Esophagus (tissue), 2 donors: ENCODE measurements at regions not wholly inside any gene's neighbourhood (a gene's known extent, or its start where the extent isn't known, plus 50 kb on each side); places are given as distances from the start of the nearest gene placed in this dataset.

Experiments used
- H3K27ac ChIP-seq, 2 donors: one replicate each; pipeline ENCODE4 v1.5.1; 2013; ENCODE audit warnings: low read depth in 2 of 2, mild to moderate bottlenecking in 2 of 2, inconsistent platforms in 1 of 2, low read length in 1 of 2, moderate library complexity in 1 of 2
- H3K27me3 ChIP-seq, 2 donors: one replicate each; pipeline ENCODE4 v1.6.1; 2013; ENCODE audit warnings: low read length in 2 of 2, control low read depth in 1 of 2, mild to moderate bottlenecking in 1 of 2; ENCODE audit not compliant: insufficient read depth in 2 of 2, control insufficient read depth in 1 of 2
- H3K36me3 ChIP-seq, 2 donors: one replicate each; pipeline ENCODE4 v1.6.1; 2013; ENCODE audit warnings: low read length in 1 of 2; ENCODE audit not compliant: control insufficient read depth in 2 of 2, insufficient read depth in 2 of 2
- H3K4me1 ChIP-seq, 2 donors: one replicate each; pipeline ENCODE4 v1.6.1; 2013; ENCODE audit warnings: low read length in 1 of 2; ENCODE audit not compliant: control insufficient read depth in 2 of 2, insufficient read depth in 2 of 2
- H3K4me3 ChIP-seq, 2 donors: one replicate each; pipeline ENCODE4 v1.5.1; 2013; ENCODE audit warnings: low read length in 2 of 2, mild to moderate bottlenecking in 2 of 2, low read depth in 1 of 2, moderate library complexity in 1 of 2
- H3K9me3 ChIP-seq, 2 donors: one replicate each; pipeline ENCODE4 v1.6.1; 2013; ENCODE audit warnings: mild to moderate bottlenecking in 2 of 2, low read depth in 1 of 2, low read length in 1 of 2, moderate library complexity in 1 of 2; ENCODE audit not compliant: control insufficient read depth in 2 of 2, insufficient read depth in 1 of 2
- WGBS, 2 donors: extraction: QIAGEN DNeasy Blood & Tissue Kit; methylation state at CpG; one replicate each; pipeline ENCODE4 v1.1.7; 2013; 5-methylcytosine and 5-hydroxymethylcytosine counted together
- donor health status: healthy with polysubstance abuse.
- donor health status: Bipolar disorder and iron deficiency.

- no peak overlapping the region for H3K4me3 ChIP-seq
- H3K27ac ChIP-seq = no peak overlapping the region
- WGBS, 2 donors = 87 to 90% methylated on average over 3 of the region's 3 CpGs
- no peaks in the 10 kb centered on the region for H3K27me3 ChIP-seq
- peaks cover 0 to 3% of the 10 kb centered on the region in 2 donors for H3K4me1 ChIP-seq
- no peaks in the 10 kb centered on the region for H3K36me3 ChIP-seq
- H3K9me3 ChIP-seq = no peaks in the 10 kb centered on the region
Measured at GRCh38 chr6:134690048-134690447, 259.9 kb downstream of the ALDH8A1 start.

DNA sequence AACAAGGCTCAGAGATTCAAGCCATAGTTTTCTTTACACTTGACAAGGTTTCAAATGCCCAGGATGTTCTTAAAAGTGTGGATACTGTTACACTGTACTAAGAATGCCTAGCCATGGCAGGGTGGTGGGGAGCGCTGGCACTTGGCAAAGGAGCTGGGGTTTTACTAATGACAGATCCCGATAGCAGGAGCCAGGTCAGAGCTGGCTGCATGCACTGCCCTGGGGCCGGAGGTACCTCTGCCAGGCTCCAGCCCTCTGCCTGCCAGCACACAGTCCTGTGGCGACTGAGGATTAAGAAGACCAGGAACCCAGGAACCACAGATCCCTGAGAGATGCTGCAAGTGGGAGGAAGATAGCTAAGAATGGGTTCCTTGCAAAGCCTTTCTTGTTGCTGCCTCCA is 260.3 kb downstream of the ALDH8A1 start:
- Histone ChIP-seq H3K27ac (no peak overlapping the region), H3K9me3 (no peaks in the 10 kb centered on the region), H3K27me3 (no peaks in the 10 kb centered on the region), H3K4me1 (peaks cover 0 to 3% of the 10 kb centered on the region in 2 donors), H3K4me3 (no peak overlapping the region), H3K36me3 (no peaks in the 10 kb centered on the region)
- WGBS, 2 donors = 52 to 57% methylated on average over 4 of the region's 4 CpGs

DNA sequence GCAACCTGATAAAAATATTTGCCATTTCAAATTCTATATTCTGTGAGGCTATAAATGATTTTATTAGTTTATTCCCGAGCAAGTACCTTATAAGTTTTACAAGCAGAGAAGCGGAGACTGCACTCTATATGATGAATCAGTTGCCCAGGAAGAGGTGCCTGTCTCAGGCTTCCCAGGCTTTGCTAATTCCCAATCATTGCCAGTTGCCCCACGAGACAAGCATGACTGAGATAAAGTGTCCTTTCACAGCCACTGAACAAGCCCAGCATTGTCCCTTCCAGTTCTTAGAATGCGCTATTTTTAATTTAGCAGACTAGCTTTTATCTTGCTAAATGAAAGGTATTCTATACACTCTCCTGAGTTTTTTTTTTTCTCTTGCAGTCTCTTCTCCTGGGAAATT is 260.7 kb downstream of the ALDH8A1 start:
- H3K9me3 ChIP-seq = no peaks in the 10 kb centered on the region
- 69 to 70% methylated on average over 4 of the region's 4 CpGs for WGBS, 2 donors
- H3K36me3 ChIP-seq = no peaks in the 10 kb centered on the region

DNA sequence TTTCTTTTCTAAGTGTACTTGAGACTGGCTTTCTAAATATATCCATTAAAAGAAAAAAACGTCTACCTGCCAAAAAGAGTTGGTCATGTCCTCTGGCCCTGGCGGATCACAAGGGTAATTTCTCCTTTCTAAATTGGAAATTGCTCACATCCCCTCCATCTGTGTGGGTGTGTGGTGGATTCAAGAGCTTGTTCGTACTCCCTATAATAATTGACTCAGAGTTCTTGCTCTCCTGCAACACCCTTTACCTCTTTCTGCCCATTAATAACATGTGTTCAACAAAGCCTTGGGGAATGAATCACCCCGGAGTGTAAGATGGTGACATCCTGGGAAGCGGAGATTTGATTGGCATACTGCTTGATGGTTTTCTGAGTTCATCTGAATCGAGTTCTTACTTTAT is 263.8 kb downstream of the ALDH8A1 start:
- 56 to 60% methylated on average over 6 of the region's 6 CpGs for WGBS, 2 donors
- peaks cover 0 to 3% of the 10 kb centered on the region in 2 donors for H3K4me1 ChIP-seq
- no peaks in the 10 kb centered on the region for H3K36me3 ChIP-seq
- H3K4me3 ChIP-seq = no peak overlapping the region
- H3K27ac ChIP-seq = no peak overlapping the region
- H3K27me3 ChIP-seq = no peaks in the 10 kb centered on the region
- no peaks in the 10 kb centered on the region for H3K9me3 ChIP-seq

More for the DNA sequence above, 260.7 kb downstream of the ALDH8A1 start:
- Histone ChIP-seq H3K27ac (no peak overlapping the region), H3K27me3 (no peaks in the 10 kb centered on the region), H3K4me3 (no peak overlapping the region), H3K4me1 (peaks cover 0 to 3% of the 10 kb centered on the region in 2 donors)

DNA sequence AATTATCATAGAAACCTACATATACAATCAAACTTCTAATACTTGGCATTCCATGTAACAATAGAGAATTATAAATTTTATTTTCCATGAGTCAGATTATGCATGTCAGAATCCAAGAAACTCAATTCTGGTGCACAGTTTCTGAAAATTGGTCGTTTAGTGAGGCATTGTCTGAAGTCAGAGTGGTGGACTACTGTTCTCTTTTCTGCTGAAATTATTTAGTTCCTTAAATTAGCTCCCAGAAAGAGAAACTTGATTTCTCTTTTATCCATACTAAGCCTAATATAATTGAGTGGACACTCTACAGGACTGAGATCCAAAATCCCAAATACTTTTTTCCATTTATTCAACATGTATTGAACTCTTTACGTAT is 265.5 kb downstream of the ALDH8A1 start:
- Histone ChIP-seq H3K36me3 (no peaks in the 10 kb centered on the region), H3K9me3 (no peaks in the 10 kb centered on the region), H3K27me3 (no peaks in the 10 kb centered on the region), H3K4me3 (no peak overlapping the region), H3K27ac (no peak overlapping the region), H3K4me1 (no peaks in the 10 kb centered on the region)
- WGBS, 2 donors = 70 to 82% methylated on average over 2 of the region's 2 CpGs

DNA sequence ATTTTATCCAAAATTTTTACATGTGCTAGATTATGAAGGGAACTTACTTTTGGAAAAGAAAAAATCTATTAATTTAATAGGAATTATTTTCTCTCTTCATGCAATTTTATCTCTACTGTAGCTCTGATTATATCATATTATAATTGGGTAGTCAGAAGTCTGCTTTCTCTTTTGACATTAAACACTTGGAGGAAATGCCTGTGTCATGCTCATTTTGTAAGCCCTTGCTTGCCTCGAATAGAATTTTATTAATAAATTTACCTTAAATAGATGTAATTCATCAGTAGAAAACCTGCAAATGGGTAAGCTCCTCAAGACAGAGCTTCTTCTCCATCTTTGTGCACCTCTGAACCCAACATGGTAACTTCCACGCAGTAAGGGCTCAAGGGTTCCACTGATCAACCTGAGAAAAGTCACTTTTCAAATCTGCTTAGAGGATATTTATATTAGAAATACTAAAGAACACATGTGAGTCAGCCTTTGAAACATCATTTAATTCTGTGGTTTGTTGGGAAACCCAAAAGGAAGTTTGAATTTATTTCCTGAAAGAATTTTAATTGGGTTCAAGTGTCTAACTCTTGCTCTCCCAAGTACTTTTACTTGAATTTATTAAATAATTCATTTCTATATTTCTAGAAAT is 266.0 kb downstream of the ALDH8A1 start:
- Histone ChIP-seq H3K27me3 (no peaks in the 10 kb centered on the region), H3K4me3 (no peak overlapping the region), H3K9me3 (no peaks in the 10 kb centered on the region), H3K27ac (no peak overlapping the region), H3K4me1 (no peaks in the 10 kb centered on the region), H3K36me3 (no peaks in the 10 kb centered on the region)
- WGBS, 2 donors = 65% methylated on average over 2 of the region's 2 CpGs

DNA sequence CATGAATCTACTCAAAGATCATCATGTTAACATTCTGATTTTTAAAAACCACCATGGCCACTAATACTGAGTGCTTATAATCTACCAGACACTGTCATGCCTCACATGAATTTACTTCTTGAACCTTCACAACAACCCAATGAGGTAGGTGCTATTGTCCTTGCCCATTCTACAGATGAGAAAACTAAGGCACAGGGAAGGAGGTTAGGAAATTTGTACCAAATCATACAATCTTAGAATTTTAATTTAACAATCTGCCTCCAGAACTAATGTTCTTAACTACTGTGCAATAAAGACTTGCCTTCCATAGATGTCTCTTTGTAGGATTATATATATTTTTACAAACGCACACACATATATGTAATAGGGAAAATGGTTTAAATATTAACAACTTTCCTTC is 269.5 kb downstream of the ALDH8A1 start:
- H3K27ac ChIP-seq = no peak overlapping the region
- no peak overlapping the region for H3K4me3 ChIP-seq
- WGBS, 2 donors = 93 to 94% methylated on average over 1 of the region's 1 CpG
- no peaks in the 10 kb centered on the region for H3K4me1 ChIP-seq
- no peaks in the 10 kb centered on the region for H3K27me3 ChIP-seq
- no peaks in the 10 kb centered on the region for H3K9me3 ChIP-seq
- no peaks in the 10 kb centered on the region for H3K36me3 ChIP-seq

DNA sequence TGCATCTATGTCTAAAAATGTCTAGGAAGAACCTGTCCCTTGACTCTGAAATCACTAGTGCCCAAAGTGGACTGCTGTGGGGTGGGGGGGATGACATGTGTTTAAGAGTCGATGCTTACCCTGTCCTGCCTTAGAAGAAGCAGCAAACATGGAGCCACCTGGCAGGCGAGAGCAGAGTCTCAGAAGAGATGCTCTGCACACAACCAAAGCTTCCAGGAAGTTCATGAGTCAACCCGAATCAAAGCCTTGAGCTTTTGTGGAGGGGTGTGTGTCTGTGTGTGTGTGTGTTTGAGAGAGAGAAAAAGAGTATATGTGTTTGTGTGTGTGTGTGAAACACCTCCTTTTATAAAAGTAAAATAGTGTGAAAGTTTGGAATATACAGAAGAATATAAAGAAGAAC is 269.9 kb downstream of the ALDH8A1 start:
- Histone ChIP-seq H3K4me3 (no peak overlapping the region), H3K4me1 (no peaks in the 10 kb centered on the region), H3K27me3 (no peaks in the 10 kb centered on the region), H3K27ac (no peak overlapping the region), H3K36me3 (no peaks in the 10 kb centered on the region), H3K9me3 (no peaks in the 10 kb centered on the region)
- WGBS, 2 donors = 79 to 82% methylated on average over 3 of the region's 3 CpGs

- Histone ChIP-seq H3K27me3 (no peaks in the 10 kb centered on the region), H3K9me3 (no peaks in the 10 kb centered on the region), H3K4me3 (no peak overlapping the region), H3K27ac (no peak overlapping the region), H3K36me3 (no peaks in the 10 kb centered on the region), H3K4me1 (no peaks in the 10 kb centered on the region)
- WGBS, 2 donors = 58 to 59% methylated on average over 7 of the region's 7 CpGs
Measured at GRCh38 chr6:134678436-134678889, 271.4 kb downstream of the ALDH8A1 start.
